PFSK-1 (cell line): ENCODE measurements at regions not wholly inside any gene's neighbourhood (a gene's known extent, or its start where the extent isn't known, plus 50 kb on each side); places are given as distances from the start of the nearest gene placed in this dataset.

ENCODE experiments used
- FOXP2 ChIP-seq: optimal IDR thresholded peaks from 2 replicates; pipeline ENCODE3; 2011; ENCODE audit warnings: borderline replicate concordance, control low read depth, inconsistent platforms; ENCODE audit not compliant: insufficient read depth; ENCODE audit errors: extremely low read length, extremely low read depth
- POLR2AphosphoS5 ChIP-seq: IDR thresholded peaks from 2 replicates; pipeline ENCODE4 v1.6.1; 2012; ENCODE audit warnings: low read depth, mild to moderate bottlenecking, control low read depth, low read length, moderate library complexity
- REST ChIP-seq, 2 experiments: IDR thresholded peaks; 2 replicates each; pipeline versions ENCODE4 v1.6.1 to v1.8.0; 2011 to 2012; ENCODE audit warnings: low read depth in 2 of 2, low read length in 2 of 2, control low read depth in 1 of 2, inconsistent platforms in 1 of 2, mild to moderate bottlenecking in 1 of 2, moderate library complexity in 1 of 2; ENCODE audit not compliant: insufficient read depth in 1 of 2
- SIN3A ChIP-seq: IDR thresholded peaks from 2 replicates; pipeline ENCODE4 v1.6.1; 2012; ENCODE audit warnings: mild to moderate bottlenecking, low read length, moderate library complexity, borderline replicate concordance; ENCODE audit not compliant: insufficient read depth
- TAF1 ChIP-seq: IDR thresholded peaks from 2 replicates; pipeline ENCODE4 v1.6.1; 2012; ENCODE audit warnings: low read length, control low read depth, borderline replicate concordance; ENCODE audit not compliant: insufficient read depth

GRCh38 chr18:45136381-45137086 is 455.8 kb downstream of the SETBP1 start:
- TF ChIP-seq POLR2AphosphoS5 (no peak), TAF1 (no peak), SIN3A (no peak), REST (IDR thresholded peaks at IDR 0.05; ENCODE audit: insufficient read depth in 1 of 2, low read depth in 2 of 2, low read length in 2 of 2) (no peak), FOXP2 (no peak)

- no peak for TF ChIP-seq FOXP2
- TF ChIP-seq POLR2AphosphoS5, result no peak
- TF ChIP-seq SIN3A, result no peak
- TF ChIP-seq REST (IDR thresholded peaks at IDR 0.05; ENCODE audit: insufficient read depth in 1 of 2, low read depth in 2 of 2, low read length in 2 of 2), result no peak
- no peak for TF ChIP-seq TAF1
These were observed 456.4 kb downstream of the SETBP1 start for GRCh38 chr18:45137087-45137419.

- TF ChIP-seq FOXP2, result no peak
- no peak for TF ChIP-seq REST (IDR thresholded peaks at IDR 0.05; ENCODE audit: insufficient read depth in 1 of 2, low read depth in 2 of 2, low read length in 2 of 2)
- no peak for TF ChIP-seq TAF1
- TF ChIP-seq SIN3A, result no peak
- TF ChIP-seq POLR2AphosphoS5, result no peak
These were observed 458.8 kb downstream of the SETBP1 start for GRCh38 chr18:45139478-45139877.

GRCh38 chr18:45142868-45143267 is 462.2 kb downstream of the SETBP1 start:
- TF ChIP-seq SIN3A (no peak), FOXP2 (no peak), REST (IDR thresholded peaks at IDR 0.05; ENCODE audit: insufficient read depth in 1 of 2, low read depth in 2 of 2, low read length in 2 of 2) (no peak), TAF1 (no peak), POLR2AphosphoS5 (no peak)
